PFSK-1 (cell line): ENCODE measurements at regions not wholly inside any gene's neighbourhood (a gene's known extent, or its start where the extent isn't known, plus 50 kb on each side); places are given as distances from the start of the nearest gene placed in this dataset.

ENCODE experiments used
- FOXP2 ChIP-seq: optimal IDR thresholded peaks from 2 replicates; pipeline ENCODE3; 2011; ENCODE audit warnings: borderline replicate concordance, control low read depth, inconsistent platforms; ENCODE audit not compliant: insufficient read depth; ENCODE audit errors: extremely low read length, extremely low read depth
- POLR2AphosphoS5 ChIP-seq: IDR thresholded peaks from 2 replicates; pipeline ENCODE4 v1.6.1; 2012; ENCODE audit warnings: low read depth, mild to moderate bottlenecking, control low read depth, low read length, moderate library complexity
- SIN3A ChIP-seq: IDR thresholded peaks from 2 replicates; pipeline ENCODE4 v1.6.1; 2012; ENCODE audit warnings: mild to moderate bottlenecking, low read length, moderate library complexity, borderline replicate concordance; ENCODE audit not compliant: insufficient read depth
- TAF1 ChIP-seq: IDR thresholded peaks from 2 replicates; pipeline ENCODE4 v1.6.1; 2012; ENCODE audit warnings: low read length, control low read depth, borderline replicate concordance; ENCODE audit not compliant: insufficient read depth
- TF ChIP-seq, protein P1 (sequence below), 2 experiments: IDR thresholded peaks; 2 replicates each; pipeline versions ENCODE4 v1.6.1 to v1.8.0; 2011 to 2012; ENCODE audit warnings: low read depth in 2 of 2, low read length in 2 of 2, control low read depth in 1 of 2, inconsistent platforms in 1 of 2, mild to moderate bottlenecking in 1 of 2, moderate library complexity in 1 of 2; ENCODE audit not compliant: insufficient read depth in 1 of 2

DNA sequence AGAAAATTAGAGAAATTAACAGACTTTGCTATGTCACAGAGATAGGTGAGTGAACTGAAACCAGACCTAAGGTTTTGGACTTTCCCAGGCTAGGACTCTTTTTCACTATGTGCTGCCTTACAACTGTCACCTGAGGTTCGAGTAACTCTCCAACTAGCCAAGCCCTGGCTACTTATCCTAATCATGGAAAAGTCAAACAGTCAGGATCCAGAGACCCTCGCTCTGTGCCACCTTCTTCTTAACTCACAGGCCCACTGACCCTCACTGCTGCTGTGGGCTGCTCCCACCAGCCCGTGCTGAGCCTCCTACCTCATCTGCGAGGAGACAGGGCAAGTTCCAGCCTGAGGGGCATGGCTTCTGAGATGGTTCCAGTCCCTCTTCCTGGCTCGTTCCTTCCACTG lies 211.4 kb upstream of the KLF14 start:
- TF ChIP-seq TAF1 (no peak), SIN3A (no peak), POLR2AphosphoS5 (no peak), FOXP2 (no peak)
- TF ChIP-seq, protein P1, sequence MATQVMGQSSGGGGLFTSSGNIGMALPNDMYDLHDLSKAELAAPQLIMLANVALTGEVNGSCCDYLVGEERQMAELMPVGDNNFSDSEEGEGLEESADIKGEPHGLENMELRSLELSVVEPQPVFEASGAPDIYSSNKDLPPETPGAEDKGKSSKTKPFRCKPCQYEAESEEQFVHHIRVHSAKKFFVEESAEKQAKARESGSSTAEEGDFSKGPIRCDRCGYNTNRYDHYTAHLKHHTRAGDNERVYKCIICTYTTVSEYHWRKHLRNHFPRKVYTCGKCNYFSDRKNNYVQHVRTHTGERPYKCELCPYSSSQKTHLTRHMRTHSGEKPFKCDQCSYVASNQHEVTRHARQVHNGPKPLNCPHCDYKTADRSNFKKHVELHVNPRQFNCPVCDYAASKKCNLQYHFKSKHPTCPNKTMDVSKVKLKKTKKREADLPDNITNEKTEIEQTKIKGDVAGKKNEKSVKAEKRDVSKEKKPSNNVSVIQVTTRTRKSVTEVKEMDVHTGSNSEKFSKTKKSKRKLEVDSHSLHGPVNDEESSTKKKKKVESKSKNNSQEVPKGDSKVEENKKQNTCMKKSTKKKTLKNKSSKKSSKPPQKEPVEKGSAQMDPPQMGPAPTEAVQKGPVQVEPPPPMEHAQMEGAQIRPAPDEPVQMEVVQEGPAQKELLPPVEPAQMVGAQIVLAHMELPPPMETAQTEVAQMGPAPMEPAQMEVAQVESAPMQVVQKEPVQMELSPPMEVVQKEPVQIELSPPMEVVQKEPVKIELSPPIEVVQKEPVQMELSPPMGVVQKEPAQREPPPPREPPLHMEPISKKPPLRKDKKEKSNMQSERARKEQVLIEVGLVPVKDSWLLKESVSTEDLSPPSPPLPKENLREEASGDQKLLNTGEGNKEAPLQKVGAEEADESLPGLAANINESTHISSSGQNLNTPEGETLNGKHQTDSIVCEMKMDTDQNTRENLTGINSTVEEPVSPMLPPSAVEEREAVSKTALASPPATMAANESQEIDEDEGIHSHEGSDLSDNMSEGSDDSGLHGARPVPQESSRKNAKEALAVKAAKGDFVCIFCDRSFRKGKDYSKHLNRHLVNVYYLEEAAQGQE (IDR thresholded peaks at IDR 0.05; ENCODE audit: insufficient read depth in 1 of 2, low read depth in 2 of 2, low read length in 2 of 2): no peak
